ENCODE measurements at regions not wholly inside any gene's neighbourhood (a gene's known extent, or its start where the extent isn't known, plus 50 kb on each side); places are given as distances from the start of the nearest gene placed in this dataset.

GRCh38 chr20:48238326-48238725 is 453.0 kb upstream of the SULF2 start:
- Histone ChIP-seq H3K4me1 (ENCODE audit: low read depth) (no peaks in the 10 kb centered on the region), H3K36me3 (ENCODE audit: low read depth) (no peaks in the 10 kb centered on the region), H3K9me3 (no peaks in the 10 kb centered on the region), H3K4me3 (no peak overlapping the region)
- no peak for ATAC-seq
- intact Hi-C loops (cut with DNase I, micrococcal nuclease): no loop called here
- no peak for TF ChIP-seq CTCF (IDR thresholded peaks at IDR 0.05)
- no peak for DNase-seq

- no peaks in the 10 kb centered on the region for H3K36me3 ChIP-seq (ENCODE audit: low read depth)
- ATAC-seq: no peak
- H3K4me1 ChIP-seq (ENCODE audit: low read depth): no peaks in the 10 kb centered on the region
- intact Hi-C loops (cut with DNase I, micrococcal nuclease): no loop called here
- no peak for TF ChIP-seq CTCF (IDR thresholded peaks at IDR 0.05)
- H3K9me3 ChIP-seq: no peaks in the 10 kb centered on the region
- no peak overlapping the region for H3K4me3 ChIP-seq
- DNase-seq: no peak
Measured at GRCh38 chr20:48236000-48236970, 451.0 kb upstream of the SULF2 start.

GRCh38 chr20:48234951-48235350 is 449.7 kb upstream of the SULF2 start:
- Histone ChIP-seq H3K36me3 (ENCODE audit: low read depth) (no peaks in the 10 kb centered on the region), H3K4me1 (ENCODE audit: low read depth) (no peaks in the 10 kb centered on the region), H3K9me3 (no peaks in the 10 kb centered on the region), H3K4me3 (no peak overlapping the region)
- intact Hi-C loops (cut with DNase I, micrococcal nuclease): no loop called here
- ATAC-seq (no peak), DNase-seq (no peak)
- no peak for TF ChIP-seq CTCF (IDR thresholded peaks at IDR 0.05)

GRCh38 chr20:48231253-48231930 is 446.1 kb upstream of the SULF2 start:
- intact Hi-C loops (cut with DNase I, micrococcal nuclease): no loop called here
- TF ChIP-seq CTCF (IDR thresholded peaks at IDR 0.05): no peak
- no peaks in the 10 kb centered on the region for H3K9me3 ChIP-seq
- H3K4me3 ChIP-seq: no peak overlapping the region
- no peaks in the 10 kb centered on the region for H3K36me3 ChIP-seq (ENCODE audit: low read depth)
- ATAC-seq (no peak), DNase-seq (no peak)
- no peaks in the 10 kb centered on the region for H3K4me1 ChIP-seq (ENCODE audit: low read depth)

- Histone ChIP-seq H3K9me3 (no peaks in the 10 kb centered on the region), H3K36me3 (ENCODE audit: low read depth) (no peaks in the 10 kb centered on the region), H3K4me3 (no peak overlapping the region), H3K4me1 (ENCODE audit: low read depth) (no peaks in the 10 kb centered on the region)
- no peak for DNase-seq
- intact Hi-C loops (cut with DNase I, micrococcal nuclease): no loop called here
- no peak for TF ChIP-seq CTCF (IDR thresholded peaks at IDR 0.05)
- ATAC-seq: no peak
Measured at GRCh38 chr20:48230216-48230615, 444.9 kb upstream of the SULF2 start.
